DOHH2 (cell line): ENCODE measurements at regions not wholly inside any gene's neighbourhood (a gene's known extent, or its start where the extent isn't known, plus 50 kb on each side); places are given as distances from the start of the nearest gene placed in this dataset.

Source experiments
- EZH2phosphoT487 ChIP-seq: fragments of 200-600 bp; sonication (generic); IDR thresholded peaks from 2 replicates; pipeline ENCODE4 v1.6.1; 2017; ENCODE audit warnings: borderline replicate concordance, mild to moderate bottlenecking, antibody characterized with exemption, low read length, moderate library complexity, mixed read lengths
- TF ChIP-seq, protein P1 (sequence below): fragments of 200-600 bp; sonication (generic); IDR thresholded peaks from one replicate; pipeline ENCODE4 v1.5.1; 2014; ENCODE audit warnings: antibody characterized with exemption, mild to moderate bottlenecking, low read depth, low read length; ENCODE audit not compliant: poor library complexity, severe bottlenecking

DNA sequence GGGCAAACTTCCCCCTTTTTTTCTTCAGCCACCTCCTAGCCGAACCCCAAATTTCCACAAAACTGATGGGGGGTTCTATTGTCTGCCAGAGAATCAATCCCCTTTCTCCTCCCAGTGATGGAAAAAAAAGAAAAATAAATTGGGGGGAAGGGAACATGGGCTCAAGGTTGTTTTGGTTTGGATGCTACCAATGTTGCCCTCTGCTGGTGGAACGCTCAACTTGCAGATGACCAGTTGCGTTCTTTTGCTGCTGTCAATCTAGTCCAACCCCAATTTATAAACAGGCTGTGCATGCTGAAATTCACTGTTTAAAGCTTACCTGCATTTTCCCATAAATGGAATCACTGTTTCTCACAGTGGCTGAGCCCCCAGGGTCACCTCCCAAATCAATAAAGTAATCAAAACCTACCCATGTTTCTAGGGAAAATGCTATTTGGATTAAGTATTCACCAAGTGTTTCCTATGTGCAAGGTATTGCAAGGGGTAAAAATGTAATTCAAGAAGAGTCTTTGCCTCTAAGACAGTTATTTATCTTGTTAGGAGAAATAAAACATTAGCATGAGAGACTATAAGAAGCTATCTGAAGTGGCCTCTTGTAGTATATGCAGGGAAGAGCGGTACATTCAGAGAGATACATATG lies 116.7 kb upstream of the TMEM164 start:
- TF ChIP-seq, protein P1, sequence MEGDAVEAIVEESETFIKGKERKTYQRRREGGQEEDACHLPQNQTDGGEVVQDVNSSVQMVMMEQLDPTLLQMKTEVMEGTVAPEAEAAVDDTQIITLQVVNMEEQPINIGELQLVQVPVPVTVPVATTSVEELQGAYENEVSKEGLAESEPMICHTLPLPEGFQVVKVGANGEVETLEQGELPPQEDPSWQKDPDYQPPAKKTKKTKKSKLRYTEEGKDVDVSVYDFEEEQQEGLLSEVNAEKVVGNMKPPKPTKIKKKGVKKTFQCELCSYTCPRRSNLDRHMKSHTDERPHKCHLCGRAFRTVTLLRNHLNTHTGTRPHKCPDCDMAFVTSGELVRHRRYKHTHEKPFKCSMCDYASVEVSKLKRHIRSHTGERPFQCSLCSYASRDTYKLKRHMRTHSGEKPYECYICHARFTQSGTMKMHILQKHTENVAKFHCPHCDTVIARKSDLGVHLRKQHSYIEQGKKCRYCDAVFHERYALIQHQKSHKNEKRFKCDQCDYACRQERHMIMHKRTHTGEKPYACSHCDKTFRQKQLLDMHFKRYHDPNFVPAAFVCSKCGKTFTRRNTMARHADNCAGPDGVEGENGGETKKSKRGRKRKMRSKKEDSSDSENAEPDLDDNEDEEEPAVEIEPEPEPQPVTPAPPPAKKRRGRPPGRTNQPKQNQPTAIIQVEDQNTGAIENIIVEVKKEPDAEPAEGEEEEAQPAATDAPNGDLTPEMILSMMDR, result peak; percentile 62
- TF ChIP-seq EZH2phosphoT487, result no peak
